Common myeloid progenitor, CD34-positive (primary cell): ENCODE measurements at regions not wholly inside any gene's neighbourhood (a gene's known extent, or its start where the extent isn't known, plus 50 kb on each side); places are given as distances from the start of the nearest gene placed in this dataset.
"Not testable (repeated sequence)": the region's sequence is repeated elsewhere in the genome, so short reads cannot be mapped to it uniquely, and the experiment has no call there.

Source experiments
- CTCF ChIA-PET: fragments of 350-600 bp; sonication (Branson Sonifier 250); formaldehyde crosslinking; loops from one replicate; lab custom pipeline; 2021; ENCODE audit warnings: antibody characterized with exemption; lab: Charles Lee
- POLR2A ChIA-PET: fragments of 350-600 bp; sonication (Branson Sonifier 250); formaldehyde crosslinking; loops from one replicate; lab custom pipeline; 2021; ENCODE audit warnings: antibody characterized with exemption; lab: Charles Lee
- DNase-seq, 3 donors: peaks; one replicate each; pipeline versions ENCODE4 v3.0.0 to v3.0.0-alpha.2; 2013
- H3K27ac ChIP-seq, 2 experiments: 1 replicate in 1 of 2; 2 replicates in 1 of 2; pipeline ENCODE4 v1.7.0; 2013; ENCODE audit warnings: inconsistent platforms in 2 of 2, low read length in 2 of 2, mild to moderate bottlenecking in 2 of 2, low read depth in 1 of 2, moderate library complexity in 1 of 2; ENCODE audit not compliant: severe bottlenecking in 2 of 2, insufficient read depth in 1 of 2, poor library complexity in 1 of 2
- H3K27me3 ChIP-seq, 5 experiments: replicated peaks in 2 of 5; 1 replicate in 3 of 5; 2 replicates in 2 of 5; pipeline versions ENCODE4 v1.6.1 to v1.7.0; 2013; ENCODE audit warnings: low read length in 4 of 5, mild to moderate bottlenecking in 2 of 5, moderate library complexity in 2 of 5, inconsistent platforms in 1 of 5; ENCODE audit not compliant: insufficient read depth in 5 of 5, control insufficient read depth in 4 of 5
- H3K36me3 ChIP-seq, 4 experiments: 1 replicate in 2 of 4; 2 replicates in 2 of 4; pipeline versions ENCODE4 v1.6.1 to v1.7.0; 2013; ENCODE audit warnings: low read length in 3 of 4, control low read depth in 1 of 4, mild to moderate bottlenecking in 1 of 4; ENCODE audit not compliant: control insufficient read depth in 4 of 4, insufficient read depth in 4 of 4
- H3K4me1 ChIP-seq, 4 experiments: 1 replicate in 3 of 4; 2 replicates in 1 of 4; pipeline versions ENCODE4 v1.6.1 to v1.7.1; 2013; ENCODE audit warnings: low read length in 3 of 4, mild to moderate bottlenecking in 3 of 4, control low read depth in 1 of 4, inconsistent platforms in 1 of 4, moderate library complexity in 1 of 4; ENCODE audit not compliant: control insufficient read depth in 4 of 4, insufficient read depth in 4 of 4; ENCODE audit errors: control extremely low read depth in 1 of 4
- H3K4me3 ChIP-seq, 7 experiments: 1 replicate in 4 of 7; 2 replicates in 3 of 7; pipeline versions ENCODE4 v1.5.1 to v1.7.0; 2013; ENCODE audit warnings: mild to moderate bottlenecking in 7 of 7, low read length in 6 of 7, moderate library complexity in 6 of 7, inconsistent platforms in 2 of 7, low read depth in 2 of 7, control low read depth in 1 of 7; ENCODE audit not compliant: insufficient read depth in 4 of 7, control insufficient read depth in 1 of 7; ENCODE audit errors: extremely low read depth in 1 of 7
- H3K9me3 ChIP-seq, 5 experiments: 1 replicate in 4 of 5; 2 replicates in 1 of 5; pipeline versions ENCODE4 v1.6.1 to v1.7.1; 2013; ENCODE audit warnings: low read length in 4 of 5, mild to moderate bottlenecking in 2 of 5, inconsistent platforms in 1 of 5, low read depth in 1 of 5, moderate library complexity in 1 of 5; ENCODE audit not compliant: control insufficient read depth in 4 of 5, insufficient read depth in 2 of 5; ENCODE audit errors: control extremely low read depth in 1 of 5
- WGBS: methylation state at CpG from one replicate; pipeline ENCODE4 v1.1.5; 2013; ENCODE audit not compliant: insufficient coverage; 5-methylcytosine and 5-hydroxymethylcytosine counted together

DNA sequence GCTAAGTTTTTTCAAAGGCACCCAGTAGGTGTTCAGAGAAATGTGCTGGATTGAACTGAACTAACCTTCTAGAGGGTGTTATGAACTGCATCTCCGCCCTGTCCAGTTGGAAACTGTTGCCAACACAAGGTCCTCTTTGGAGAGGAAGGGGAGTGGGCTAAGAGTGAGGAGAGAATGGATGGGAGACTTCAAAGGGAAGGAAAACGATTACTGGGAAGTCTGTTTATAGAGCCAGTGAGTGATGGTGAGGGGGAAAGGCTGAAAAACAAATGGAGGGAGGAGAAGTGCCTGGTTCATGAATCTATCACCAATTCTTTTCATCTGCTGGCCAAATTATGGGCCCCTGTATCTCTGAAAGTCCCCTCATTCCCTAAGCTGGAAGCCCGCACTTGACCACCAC is 86.0 kb upstream of the TBX5 start:
- Histone ChIP-seq H3K36me3 (no peaks in the 10 kb centered on the region), H3K4me3 (no peak overlapping the region), H3K27ac (no peak overlapping the region), H3K9me3 (no peaks in the 10 kb centered on the region), H3K4me1 (no peaks in the 10 kb centered on the region), H3K27me3 (peaks cover 0 to 12% (median 10%) of the 10 kb centered on the region in 5 experiments)
- ChIA-PET CTCF (no interaction called here), POLR2A (no interaction called here)
- no peak for DNase-seq
- 52% methylated on average over 3 of the region's 3 CpGs for WGBS

GRCh38 chr12:114484822-114485459 is 79.0 kb upstream of the TBX5 start:
- H3K4me3 ChIP-seq, H3K27ac ChIP-seq, H3K36me3 ChIP-seq, DNase-seq, H3K4me1 ChIP-seq, H3K9me3 ChIP-seq, POLR2A ChIA-PET, CTCF ChIA-PET: not testable (repeated sequence)
- H3K27me3 ChIP-seq, result peaks cover 3 to 48% (median 29%) of the 10 kb centered on the region in 5 experiments
- 98% methylated on average over 31 of the region's 45 CpGs for WGBS

DNA sequence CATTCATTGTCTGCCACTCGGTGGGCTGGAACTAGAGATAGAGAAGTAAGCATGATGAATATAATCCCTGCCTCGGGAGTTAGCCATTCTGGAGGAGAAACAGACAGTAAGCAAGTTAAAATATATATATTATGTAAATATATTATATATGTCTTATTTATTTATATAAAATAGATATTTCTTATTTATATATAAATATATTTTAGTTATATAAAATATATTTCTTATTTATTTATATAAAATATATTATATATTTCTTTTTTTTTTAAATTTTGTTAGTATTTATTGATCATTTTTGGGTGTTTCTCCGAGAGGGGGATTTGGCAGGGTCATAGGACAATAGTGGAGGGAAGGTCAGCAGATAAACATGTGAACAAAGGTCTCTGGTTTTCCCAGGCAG is 78.1 kb upstream of the TBX5 start:
- WGBS, result no CpG with 5 or more reads among the region's 3 CpGs
- Histone ChIP-seq H3K36me3 (no peaks in the 10 kb centered on the region), H3K27ac (no peak overlapping the region), H3K4me1 (peaks cover 0 to 3% (median 0%) of the 10 kb centered on the region in 4 experiments), H3K4me3 (no peak overlapping the region), H3K9me3 (peaks cover 0 to 2% (median 0%) of the 10 kb centered on the region in 5 experiments), H3K27me3 (peaks cover 3 to 52% (median 36%) of the 10 kb centered on the region in 5 experiments)
- POLR2A ChIA-PET, result no interaction called here
- no peak for DNase-seq
- CTCF ChIA-PET, result interaction anchor here (1.0 kb wide), 1 partner anchor 504 kb away, joined by 3 read pairs; no protein-coding TSS in a partner anchor

DNA sequence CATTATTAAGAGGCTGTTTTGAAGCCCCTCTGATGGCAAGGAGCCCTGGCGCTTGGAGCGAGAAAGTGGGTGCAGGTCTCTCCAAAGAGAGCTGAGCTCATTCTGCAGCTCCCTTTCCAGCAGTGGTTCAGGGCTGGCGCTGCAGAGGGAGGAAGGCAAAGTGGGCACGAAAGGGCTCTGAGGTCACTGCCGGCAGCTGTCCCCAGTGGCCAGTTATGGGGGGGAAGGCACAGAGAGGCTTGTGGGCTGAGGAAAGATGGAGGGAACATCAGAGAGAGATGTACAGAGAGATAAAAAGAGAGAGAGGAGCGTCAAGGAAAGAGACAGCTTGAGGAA is 75.2 kb upstream of the TBX5 start:
- peaks cover 11 to 76% (median 48%) of the 10 kb centered on the region in 5 experiments for H3K27me3 ChIP-seq
- peaks cover 0 to 3% (median 0%) of the 10 kb centered on the region in 4 experiments for H3K4me1 ChIP-seq
- 8% methylated on average over 6 of the region's 6 CpGs for WGBS
- H3K36me3 ChIP-seq, result no peaks in the 10 kb centered on the region
- peaks cover 0 to 2% (median 0%) of the 10 kb centered on the region in 5 experiments for H3K9me3 ChIP-seq
- DNase-seq, result no peak
- ChIA-PET CTCF (no interaction called here), POLR2A (no interaction called here)
- H3K4me3 ChIP-seq, result no peak overlapping the region
- no peak overlapping the region for H3K27ac ChIP-seq

DNA sequence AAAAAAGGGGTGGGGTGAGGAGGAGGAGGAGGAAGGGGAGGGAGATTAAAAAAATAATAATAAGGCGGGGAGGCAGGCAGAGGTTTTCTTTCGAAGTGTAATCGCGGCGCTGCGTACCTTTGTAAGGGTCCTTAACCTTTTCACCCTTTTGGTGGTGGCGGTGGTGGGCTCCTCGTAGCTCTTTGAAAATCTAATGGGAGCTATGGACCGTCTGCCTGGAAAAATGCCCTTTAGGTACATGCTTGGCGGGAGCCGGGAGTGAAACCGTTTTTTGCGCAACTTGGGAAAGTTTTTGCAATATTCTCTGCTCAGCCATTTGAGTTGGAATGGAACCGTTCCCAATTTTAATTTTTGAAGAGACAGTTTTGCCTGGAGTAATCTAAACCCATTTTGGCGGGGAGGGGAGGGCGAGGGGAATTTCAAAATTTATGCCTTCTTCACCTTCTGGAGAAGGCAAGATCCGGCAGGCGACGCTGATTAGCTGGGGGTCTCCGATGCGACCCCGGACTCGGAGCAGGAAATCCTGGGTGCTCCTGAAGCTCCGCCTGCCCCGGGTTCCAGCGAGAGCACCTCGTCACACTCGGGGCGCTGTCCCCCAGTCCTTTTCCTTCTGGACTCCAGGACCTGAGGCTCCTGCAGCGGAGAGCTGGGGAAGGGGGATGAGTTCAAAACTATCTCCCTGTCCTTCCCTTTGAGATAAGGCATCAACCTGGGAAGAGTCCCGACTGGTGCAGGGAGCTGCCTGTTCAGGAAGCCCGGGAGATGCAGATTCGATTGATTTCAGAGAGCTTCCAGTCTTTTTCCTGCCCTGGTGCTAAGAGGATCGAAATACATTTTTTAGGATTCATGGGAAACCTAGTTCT is 74.6 kb upstream of the TBX5 start:
- Histone ChIP-seq H3K9me3 (peaks cover 0 to 3% (median 0%) of the 10 kb centered on the region in 5 experiments), H3K36me3 (no peaks in the 10 kb centered on the region), H3K4me1 (peaks cover 0 to 3% (median 0%) of the 10 kb centered on the region in 4 experiments), H3K27ac (no peak overlapping the region), H3K4me3 (no peak overlapping the region), H3K27me3 (peaks cover 11 to 76% (median 48%) of the 10 kb centered on the region in 5 experiments)
- ChIA-PET POLR2A (interaction anchor here (0.8 kb wide), 1 partner anchor 14 kb away, joined by 4 read pairs; no protein-coding TSS in a partner anchor), CTCF (interaction anchor here (1.0 kb wide), 1 partner anchor 500 kb away, joined by 3 read pairs; no protein-coding TSS in a partner anchor)
- 3% methylated on average over 29 of the region's 34 CpGs for WGBS
- no peak for DNase-seq

GRCh38 chr12:114479831-114480230 is 73.9 kb upstream of the TBX5 start:
- 6% methylated on average over 16 of the region's 22 CpGs for WGBS
- Histone ChIP-seq H3K4me1 (peaks cover 0 to 3% (median 0%) of the 10 kb centered on the region in 4 experiments), H3K27ac (no peak overlapping the region), H3K9me3 (peaks cover 0 to 2% (median 0%) of the 10 kb centered on the region in 5 experiments), H3K4me3 (no peak overlapping the region), H3K27me3 (peaks cover 11 to 78% (median 52%) of the 10 kb centered on the region in 5 experiments), H3K36me3 (no peaks in the 10 kb centered on the region)
- POLR2A ChIA-PET, result interaction anchor here (0.8 kb wide), 1 partner anchor 15 kb away, joined by 4 read pairs; no protein-coding TSS in a partner anchor
- CTCF ChIA-PET, result interaction anchor here (1.0 kb wide), 1 partner anchor 499 kb away, joined by 3 read pairs; no protein-coding TSS in a partner anchor
- peak in 2 of 3 donors; percentile 6 to 8 for DNase-seq
